RKO (cell line): ENCODE measurements at regions not wholly inside any gene's neighbourhood (a gene's known extent, or its start where the extent isn't known, plus 50 kb on each side); places are given as distances from the start of the nearest gene placed in this dataset.
"Not testable (repeated sequence)": the region's sequence is repeated elsewhere in the genome, so short reads cannot be mapped to it uniquely, and the experiment has no call there.

Experiments used
- DNase-seq: peaks from one replicate; pipeline ENCODE4 v3.0.0-alpha.2; 2016; ENCODE audit warnings: low spot score

- DNase-seq: no peak
Measured at GRCh38 chr14:81584495-81584894, 50.8 kb upstream of the SEL1L start.

GRCh38 chr14:81589381-81590065, 55.9 kb upstream of the SEL1L start:
- DNase-seq: peak; percentile 42

GRCh38 chr14:81591266-81591665, 57.6 kb upstream of the SEL1L start:
- DNase-seq: no peak

- no peak for DNase-seq
Measured at GRCh38 chr14:81594012-81594411, 60.4 kb upstream of the SEL1L start.

GRCh38 chr14:81605660-81606059, 72.0 kb upstream of the SEL1L start:
- no peak for DNase-seq

- no peak for DNase-seq
Measured at GRCh38 chr14:81613341-81614045, 79.8 kb upstream of the SEL1L start.

GRCh38 chr14:81614302-81614701, 80.6 kb upstream of the SEL1L start:
- DNase-seq: not testable (repeated sequence)

- DNase-seq: no peak
Measured at GRCh38 chr14:81618695-81619094, 85.0 kb upstream of the SEL1L start.

GRCh38 chr14:81619816-81620215, 86.2 kb upstream of the SEL1L start:
- no peak for DNase-seq

- DNase-seq: not testable (repeated sequence)
Measured at GRCh38 chr14:81623771-81624396, 90.2 kb upstream of the SEL1L start.

GRCh38 chr14:81625343-81625742, 91.7 kb upstream of the SEL1L start:
- peak; percentile 71 for DNase-seq

- DNase-seq: no peak
Measured at GRCh38 chr14:81632157-81632556, 98.5 kb upstream of the SEL1L start.

- DNase-seq: no peak
Measured at GRCh38 chr14:81633496-81633895, 99.8 kb upstream of the SEL1L start.

GRCh38 chr14:81637639-81638038, 104.0 kb upstream of the SEL1L start:
- DNase-seq: no peak

- DNase-seq: no peak
Measured at GRCh38 chr14:81638656-81639280, 105.1 kb upstream of the SEL1L start.

- DNase-seq: no peak
Measured at GRCh38 chr14:81653626-81654025, 120.0 kb upstream of the SEL1L start.

- no peak for DNase-seq
Measured at GRCh38 chr14:81655423-81656314, 122.0 kb upstream of the SEL1L start.

- DNase-seq: no peak
Measured at GRCh38 chr14:81656811-81657210, 123.2 kb upstream of the SEL1L start.

GRCh38 chr14:81662066-81662465, 128.4 kb upstream of the SEL1L start:
- no peak for DNase-seq

- DNase-seq: no peak
Measured at GRCh38 chr14:81662570-81663197, 129.0 kb upstream of the SEL1L start.

- DNase-seq: no peak
Measured at GRCh38 chr14:81668626-81669274, 135.1 kb upstream of the SEL1L start.
